Suprapubic skin (tissue), 4 donors: ENCODE measurements at regions not wholly inside any gene's neighbourhood (a gene's known extent, or its start where the extent isn't known, plus 50 kb on each side); places are given as distances from the start of the nearest gene placed in this dataset.
A peak's percentile ranks its signal among the peaks of the same experiment; 100 is the strongest.

Source experiments
- DNase-seq, 2 donors: peaks; one replicate each; pipeline ENCODE4 v3.0.0-alpha.2; 2019; ENCODE audit warnings: low spot score in 2 of 2
- H3K27ac ChIP-seq: fragments of 200-600 bp; sonication (generic); one replicate; pipeline ENCODE4 v1.5.1; 2019
- H3K27me3 ChIP-seq: fragments of 200-600 bp; sonication (generic); one replicate; pipeline ENCODE4 v1.5.1; 2019
- H3K36me3 ChIP-seq: fragments of 200-600 bp; sonication (generic); one replicate; pipeline ENCODE4 v1.5.1; 2019
- H3K4me1 ChIP-seq: fragments of 200-600 bp; sonication (generic); one replicate; pipeline ENCODE4 v1.5.1; 2019
- H3K4me3 ChIP-seq: fragments of 200-600 bp; sonication (generic); one replicate; pipeline ENCODE4 v1.5.1; 2019; ENCODE audit warnings: mild to moderate bottlenecking
- H3K9me3 ChIP-seq: fragments of 200-600 bp; sonication (generic); one replicate; pipeline ENCODE4 v1.5.1; 2019
- CTCF ChIP-seq, 2 donors: fragments of 200-600 bp in 1 of 2; fragments of 450-650 bp in 1 of 2; sonication (generic) in 1 of 2; IDR thresholded peaks; one replicate each; pipeline ENCODE4 v1.5.1; 2016 to 2019; ENCODE audit warnings: antibody characterized with exemption in 2 of 2, mild to moderate bottlenecking in 1 of 2, moderate library complexity in 1 of 2
- EP300 ChIP-seq: sonication (generic); formaldehyde crosslinking; IDR thresholded peaks from one replicate; pipeline ENCODE4 v1.6.1; 2017; ENCODE audit warnings: antibody characterized with exemption
- POLR2A ChIP-seq, 2 donors: fragments of 450-650 bp; IDR thresholded peaks; one replicate each; pipeline ENCODE4 v1.6.1; 2017; ENCODE audit warnings: antibody characterized with exemption in 2 of 2, mild to moderate bottlenecking in 2 of 2, moderate library complexity in 2 of 2
- POLR2AphosphoS5 ChIP-seq, 3 donors: sonication (generic); formaldehyde crosslinking; IDR thresholded peaks; one replicate each; pipeline ENCODE4 v1.6.1; 2017; ENCODE audit warnings: antibody characterized with exemption in 3 of 3
- WGBS: methylation state at CpG from one replicate; pipeline ENCODE4 v1.1.5; 2018; 5-methylcytosine and 5-hydroxymethylcytosine counted together

- 83% methylated on average over 6 of the region's 6 CpGs for WGBS
- Histone ChIP-seq H3K27me3 (no peaks in the 10 kb centered on the region), H3K36me3 (no peaks in the 10 kb centered on the region), H3K9me3 (no peaks in the 10 kb centered on the region), H3K27ac (no peak overlapping the region), H3K4me3 (no peak overlapping the region), H3K4me1 (peaks cover 40% of the 10 kb centered on the region)
- TF ChIP-seq POLR2A (IDR thresholded peaks at IDR 0.05), result no peak
- no peak for TF ChIP-seq CTCF (IDR thresholded peaks at IDR 0.05)
- no peak for TF ChIP-seq EP300
- TF ChIP-seq POLR2AphosphoS5 (IDR thresholded peaks at IDR 0.05), result no peak
- peak in 1 of 2 donors; percentile 35 for DNase-seq
Measured at GRCh38 chr3:72344647-72345046, 503.6 kb downstream of the SHQ1 start.

DNA sequence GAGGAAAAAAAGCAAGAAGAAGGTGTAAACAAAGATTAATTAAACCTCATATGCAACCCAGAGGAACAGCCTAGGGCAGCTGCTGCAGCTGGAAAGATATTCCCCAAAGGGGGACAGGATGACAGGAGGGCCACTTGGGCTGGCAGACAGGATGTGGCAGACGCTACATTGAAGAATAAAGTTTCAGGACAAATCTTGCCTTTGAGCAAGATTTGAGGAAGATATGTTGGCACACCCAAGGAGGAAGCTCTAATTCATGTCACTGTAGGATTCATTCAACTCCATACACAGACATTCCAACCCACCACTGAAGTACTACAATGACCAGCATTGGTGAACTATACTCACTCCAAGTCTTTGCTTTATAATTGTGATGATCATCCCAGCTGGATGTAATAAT lies 504.0 kb downstream of the SHQ1 start:
- H3K36me3 ChIP-seq, result no peaks in the 10 kb centered on the region
- H3K27me3 ChIP-seq, result no peaks in the 10 kb centered on the region
- WGBS, result 73% methylated on average over 1 of the region's 1 CpG
- H3K4me3 ChIP-seq, result no peak overlapping the region
- TF ChIP-seq EP300 (no peak), POLR2A (IDR thresholded peaks at IDR 0.05) (no peak), CTCF (IDR thresholded peaks at IDR 0.05) (no peak), POLR2AphosphoS5 (IDR thresholded peaks at IDR 0.05) (no peak)
- H3K4me1 ChIP-seq, result peaks cover 44% of the 10 kb centered on the region
- H3K9me3 ChIP-seq, result no peaks in the 10 kb centered on the region
- DNase-seq, result no peak
- H3K27ac ChIP-seq, result no peak overlapping the region

DNA sequence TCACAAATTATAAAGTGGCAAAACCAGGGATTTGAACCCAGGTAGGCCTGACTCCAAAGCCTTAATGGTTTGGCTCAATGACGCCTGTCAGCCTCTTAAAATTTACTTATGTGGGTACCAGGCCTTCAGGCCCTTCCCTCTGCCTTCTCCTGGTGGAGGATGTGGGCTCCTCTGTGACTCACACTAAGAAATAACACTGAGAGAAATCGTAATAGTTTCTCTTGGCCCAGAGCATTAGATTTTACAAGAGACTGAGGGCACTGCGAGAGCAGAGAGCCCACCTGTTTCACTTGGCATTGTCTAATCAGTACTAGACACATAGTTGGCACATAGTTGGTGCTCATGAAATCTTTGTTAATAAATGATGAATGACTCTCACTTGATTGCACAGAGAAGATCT lies 505.2 kb downstream of the SHQ1 start:
- Histone ChIP-seq H3K36me3 (no peaks in the 10 kb centered on the region), H3K4me1 (peaks cover 50% of the 10 kb centered on the region), H3K27me3 (no peaks in the 10 kb centered on the region), H3K9me3 (no peaks in the 10 kb centered on the region), H3K4me3 (no peak overlapping the region), H3K27ac (no peak overlapping the region)
- WGBS, result 61% methylated on average over 3 of the region's 3 CpGs
- no peak for DNase-seq
- TF ChIP-seq EP300, result no peak
- no peak for TF ChIP-seq POLR2A (IDR thresholded peaks at IDR 0.05)
- TF ChIP-seq CTCF (IDR thresholded peaks at IDR 0.05), result no peak
- TF ChIP-seq POLR2AphosphoS5 (IDR thresholded peaks at IDR 0.05), result no peak

- TF ChIP-seq POLR2AphosphoS5 (IDR thresholded peaks at IDR 0.05), result no peak
- TF ChIP-seq POLR2A (IDR thresholded peaks at IDR 0.05), result no peak
- TF ChIP-seq CTCF (IDR thresholded peaks at IDR 0.05), result no peak
- TF ChIP-seq EP300, result no peak
- H3K9me3 ChIP-seq, result no peaks in the 10 kb centered on the region
- WGBS, result 95% methylated on average over 10 of the region's 10 CpGs
- peaks cover 45% of the 10 kb centered on the region for H3K4me1 ChIP-seq
- no peak for DNase-seq
- H3K4me3 ChIP-seq, result no peak overlapping the region
- no peaks in the 10 kb centered on the region for H3K27me3 ChIP-seq
- no peak overlapping the region for H3K27ac ChIP-seq
- H3K36me3 ChIP-seq, result no peaks in the 10 kb centered on the region
Measured at GRCh38 chr3:72342450-72342849, 505.8 kb downstream of the SHQ1 start.

DNA sequence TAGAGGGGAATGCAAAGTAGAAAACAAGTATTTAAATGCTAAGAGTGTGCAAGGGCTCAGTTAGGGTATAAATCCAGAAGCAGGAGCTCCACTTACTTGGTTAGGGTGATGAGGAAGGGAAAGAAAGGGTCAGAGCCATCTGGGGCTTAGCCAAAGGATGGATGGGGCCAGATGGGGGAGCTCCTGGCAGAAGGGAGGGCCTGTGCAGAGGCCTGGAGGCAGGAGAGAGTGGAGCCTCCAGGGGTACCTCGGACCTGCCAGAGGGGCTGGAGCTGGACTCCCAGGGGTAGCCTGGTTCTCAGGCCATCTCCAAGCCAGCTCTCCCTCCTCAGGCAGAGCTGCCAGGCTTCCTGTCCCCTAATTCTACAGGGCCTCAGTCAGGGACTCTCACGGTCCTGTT lies 506.3 kb downstream of the SHQ1 start:
- Histone ChIP-seq H3K36me3 (no peaks in the 10 kb centered on the region), H3K27me3 (no peaks in the 10 kb centered on the region), H3K27ac (no peak overlapping the region), H3K4me3 (no peak overlapping the region), H3K9me3 (no peaks in the 10 kb centered on the region), H3K4me1 (peaks cover 45% of the 10 kb centered on the region)
- 64% methylated on average over 2 of the region's 2 CpGs for WGBS
- no peak for DNase-seq
- no peak for TF ChIP-seq CTCF (IDR thresholded peaks at IDR 0.05)
- TF ChIP-seq POLR2A (IDR thresholded peaks at IDR 0.05), result no peak
- no peak for TF ChIP-seq EP300
- no peak for TF ChIP-seq POLR2AphosphoS5 (IDR thresholded peaks at IDR 0.05)
